K562 (cell line): ENCODE measurements at regions not wholly inside any gene's neighbourhood (a gene's known extent, or its start where the extent isn't known, plus 50 kb on each side); places are given as distances from the start of the nearest gene placed in this dataset.

Source experiments
- ATAC-seq: fragments of 200-7000 bp; cut with Tn5 transposase; 3 replicates; pipeline ENCODE4 v1.9.1; 2020; ENCODE audit warnings: moderate library complexity
- BruUV-seq: library from RNA; stranded (reverse); fragments of 400-500 nt; replicated peaks from 2 replicates; lab custom pipeline; 2021; lab: Mats Ljungman, UMichigan
- CTCF ChIA-PET: fragments of 300-600 bp; formaldehyde crosslinking; extraction: SDS; loops from one replicate; lab custom pipeline; 2021; ENCODE audit warnings: low intra/inter-chr PET ratio; lab: Yijun Ruan, JAX
- POLR2A ChIA-PET: fragments of 300-600, 350-650 bp; sonication (Branson Sonifier 250); formaldehyde crosslinking; extraction: SDS; loops from one replicate; lab custom pipeline; 2021; ENCODE audit warnings: antibody characterized with exemption, inconsistent platforms; lab: Yijun Ruan, JAX
- DNase-seq, 4 experiments: peaks; one replicate each; pipeline versions ENCODE4 v3.0.0 to v3.0.0-alpha.2; 2011 to 2018; ENCODE audit warnings: low spot score in 3 of 4, mixed read lengths in 3 of 4; ENCODE audit errors: extremely low read depth in 1 of 4
- FAIRE-seq: peaks from 2 replicates; lab custom pipeline; 2011; peaks lifted over from hg19 to GRCh38; lab: Jason Lieb, UNC
- H2AFZ ChIP-seq: 2 replicates; pipeline ENCODE4 v1.6.0; 2011; ENCODE audit warnings: low read depth, low read length, control low read depth, inconsistent platforms
- H3K27ac ChIP-seq: fragments of 200-600 bp; 3 replicates; pipeline ENCODE4 v1.8.0; 2011; ENCODE audit warnings: low read depth, mild to moderate bottlenecking, control low read depth, inconsistent platforms, low read length, moderate library complexity, mixed read lengths; ENCODE audit errors: extremely low read depth
- H3K27me3 ChIP-seq, 2 experiments: fragments of 300-600 bp in 1 of 2; 2 replicates in 1 of 2; 3 replicates in 1 of 2; pipeline versions ENCODE4 v1.6.0 to v1.8.0; 2011; ENCODE audit warnings: inconsistent platforms in 2 of 2, low read length in 2 of 2, mild to moderate bottlenecking in 1 of 2, mixed read lengths in 1 of 2, moderate library complexity in 1 of 2; ENCODE audit not compliant: control insufficient read depth in 2 of 2, insufficient read depth in 2 of 2
- H3K36me3 ChIP-seq: fragments of 300-600 bp; 3 replicates; pipeline ENCODE4 v1.8.0; 2011; ENCODE audit warnings: mild to moderate bottlenecking, low read length, inconsistent platforms; ENCODE audit not compliant: control insufficient read depth, insufficient read depth
- H3K4me1 ChIP-seq, 2 experiments: fragments of 200-600 bp in 1 of 2; replicated peaks in 1 of 2; 2 replicates in 1 of 2; 3 replicates in 1 of 2; pipeline versions ENCODE4 v1.5.1 to v1.8.0; 2011; ENCODE audit warnings: inconsistent platforms in 2 of 2, low read length in 2 of 2, mild to moderate bottlenecking in 1 of 2, mixed read lengths in 1 of 2, moderate library complexity in 1 of 2; ENCODE audit not compliant: control insufficient read depth in 2 of 2, insufficient read depth in 2 of 2
- H3K4me2 ChIP-seq: 2 replicates; pipeline ENCODE4 v1.6.1; 2011; ENCODE audit warnings: low read length, control low read depth, inconsistent platforms, mixed read lengths; ENCODE audit not compliant: insufficient read depth
- H3K4me3 ChIP-seq: fragments of 200-600 bp; sonication (generic), shearing (Covaris generic); 2 replicates; pipeline ENCODE4 v1.5.1; 2016; ENCODE audit warnings: control low read depth, inconsistent platforms
- H3K79me2 ChIP-seq: fragments of 200-600 bp; 3 replicates; pipeline ENCODE4 v1.8.0; 2011; ENCODE audit warnings: low read length, inconsistent platforms; ENCODE audit not compliant: control insufficient read depth, insufficient read depth
- H3K9ac ChIP-seq, 2 experiments: 2 replicates each; pipeline versions ENCODE4 v1.6.0 to v1.6.1; 2011; ENCODE audit warnings: low read depth in 2 of 2, low read length in 2 of 2, control low read depth in 1 of 2, inconsistent platforms in 1 of 2, mild to moderate bottlenecking in 1 of 2, mixed read lengths in 1 of 2; ENCODE audit not compliant: insufficient read depth in 1 of 2
- H3K9me1 ChIP-seq: one replicate; pipeline ENCODE4 v1.6.0; 2011; ENCODE audit warnings: inconsistent platforms, mild to moderate bottlenecking, low read length, moderate library complexity; ENCODE audit not compliant: control insufficient read depth, insufficient read depth
- H3K9me3 ChIP-seq: replicated peaks from 2 replicates; pipeline ENCODE4 v1.5.1; 2011; ENCODE audit warnings: low read depth, low read length, inconsistent platforms; ENCODE audit not compliant: control insufficient read depth, insufficient read depth
- H4K20me1 ChIP-seq: replicated peaks from 2 replicates; pipeline ENCODE4 v1.6.1; 2011; ENCODE audit warnings: low read length, inconsistent platforms, mixed read lengths; ENCODE audit not compliant: control insufficient read depth, insufficient read depth
- ASH1L ChIP-seq: fragments of 450-650 bp; IDR thresholded peaks from 2 replicates; pipeline ENCODE4 v1.6.1; 2018; ENCODE audit warnings: borderline replicate concordance, mild to moderate bottlenecking, low read depth; ENCODE audit not compliant: partially characterized antibody
- IRF2 ChIP-seq: sonication (generic); formaldehyde crosslinking; IDR thresholded peaks from 2 replicates; pipeline ENCODE4 v1.8.1; 2022; ENCODE audit warnings: mild to moderate bottlenecking, missing genetic modification reagents
- LEF1 ChIP-seq: fragments of 450-650 bp; IDR thresholded peaks from 2 replicates; pipeline ENCODE4 v1.6.1; 2016; ENCODE audit warnings: mild to moderate bottlenecking
- MYNN ChIP-seq, 2 experiments: sonication (generic); formaldehyde crosslinking in 1 of 2; IDR thresholded peaks; 2 replicates each; pipeline versions ENCODE4 v1.5.0 to v1.6.1; 2016 to 2020; ENCODE audit warnings: antibody characterized with exemption in 1 of 2, missing genetic modification reagents in 1 of 2
- PYGO2 ChIP-seq: fragments of 450-650 bp; IDR thresholded peaks from 2 replicates; pipeline ENCODE4 v1.6.1; 2016; ENCODE audit warnings: mild to moderate bottlenecking, missing genetic modification characterization, moderate library complexity, missing compliant biosample characterization
- RBM25 ChIP-seq: fragments of 200-400 bp; formaldehyde crosslinking; IDR thresholded peaks from 2 replicates; pipeline ENCODE4 v1.6.1; 2018; ENCODE audit warnings: low read length, low read depth, moderate library complexity; ENCODE audit not compliant: severe bottlenecking
- SMAD2 ChIP-seq: fragments of 150-350 bp; IDR thresholded peaks from 2 replicates; pipeline ENCODE4 v1.6.1; 2014; ENCODE audit warnings: low read depth, mild to moderate bottlenecking, low read length
- TBL1XR1 ChIP-seq, 2 experiments: IDR thresholded peaks; 2 replicates each; pipeline ENCODE4 v1.6.1; 2012; ENCODE audit warnings: improper control_type of control experiment in 2 of 2, low read length in 2 of 2, mild to moderate bottlenecking in 1 of 2
- WGBS: fragments of 100-300 bp; shearing (Covaris generic); methylation state at CpG from one replicate; pipeline ENCODE4 v1.1.6; 2016; ENCODE audit warnings: low coverage, mixed read lengths; ENCODE audit not compliant: insufficient coverage; ENCODE audit errors: missing lambda C conversion rate; 5-methylcytosine and 5-hydroxymethylcytosine counted together
- in situ Hi-C: fragments of 300-500 bp; cut with MboI; formaldehyde crosslinking; loops from 4 replicates; pipeline ENCODE4 v1.15.0; 2018; ENCODE audit warnings: inconsistent platforms, mixed read lengths
- intact Hi-C: fragments of 100-400 bp; cut with micrococcal nuclease; formaldehyde crosslinking; loops from 2 replicates; pipeline ENCODE4 v1.14.2; 2022
- TF ChIP-seq, protein P1 (sequence below): sonication (generic); formaldehyde crosslinking; IDR thresholded peaks from 2 replicates; pipeline ENCODE4 v1.8.0; 2022; ENCODE audit warnings: mild to moderate bottlenecking, missing genetic modification reagents

DNA sequence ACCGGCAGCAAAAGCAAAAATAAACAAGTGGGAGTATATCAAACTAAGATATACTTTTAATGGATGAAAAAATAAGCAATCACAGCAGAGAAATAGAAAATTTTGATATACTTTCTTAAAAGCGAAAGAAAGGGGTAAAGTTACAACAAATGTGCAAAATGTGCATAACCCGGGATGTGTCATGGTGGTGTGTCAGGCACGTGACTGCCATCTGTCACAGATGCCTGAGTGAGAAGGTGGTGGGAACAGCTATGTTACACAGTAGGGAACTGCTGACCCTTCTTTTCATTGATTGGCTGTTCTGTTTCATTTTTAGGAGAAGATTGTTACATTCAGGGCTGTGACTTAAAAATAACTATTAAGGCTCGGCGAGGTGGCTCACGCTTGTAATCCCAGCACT, 168.1 kb upstream of the PELI2 start:
- Histone ChIP-seq H3K4me3 (no peak overlapping the region), H3K9me3 (no peaks in the 10 kb centered on the region), H3K9ac (no peak overlapping the region), H3K27me3 (no peaks in the 10 kb centered on the region), H3K4me1 (no peaks in the 10 kb centered on the region), H3K36me3 (no peaks in the 10 kb centered on the region), H3K79me2 (no peaks in the 10 kb centered on the region), H3K9me1 (no peaks in the 10 kb centered on the region), H4K20me1 (no peaks in the 10 kb centered on the region), H3K4me2 (no peak overlapping the region), H2AFZ (no peak overlapping the region), H3K27ac (no peak overlapping the region)
- TF ChIP-seq PYGO2 (tag) (no peak), MYNN (IDR thresholded peaks at IDR 0.05) (no peak), MYNN (CRISPR knock-in tag; IDR thresholded peaks at IDR 0.05) (no peak), ASH1L (no peak), RBM25 (no peak), LEF1 (no peak), SMAD2 (no peak), TBL1XR1 (IDR thresholded peaks at IDR 0.05; ENCODE audit: low read length in 2 of 2) (no peak), IRF2 (CRISPR knock-in tag) (no peak)
- TF ChIP-seq, protein P1, sequence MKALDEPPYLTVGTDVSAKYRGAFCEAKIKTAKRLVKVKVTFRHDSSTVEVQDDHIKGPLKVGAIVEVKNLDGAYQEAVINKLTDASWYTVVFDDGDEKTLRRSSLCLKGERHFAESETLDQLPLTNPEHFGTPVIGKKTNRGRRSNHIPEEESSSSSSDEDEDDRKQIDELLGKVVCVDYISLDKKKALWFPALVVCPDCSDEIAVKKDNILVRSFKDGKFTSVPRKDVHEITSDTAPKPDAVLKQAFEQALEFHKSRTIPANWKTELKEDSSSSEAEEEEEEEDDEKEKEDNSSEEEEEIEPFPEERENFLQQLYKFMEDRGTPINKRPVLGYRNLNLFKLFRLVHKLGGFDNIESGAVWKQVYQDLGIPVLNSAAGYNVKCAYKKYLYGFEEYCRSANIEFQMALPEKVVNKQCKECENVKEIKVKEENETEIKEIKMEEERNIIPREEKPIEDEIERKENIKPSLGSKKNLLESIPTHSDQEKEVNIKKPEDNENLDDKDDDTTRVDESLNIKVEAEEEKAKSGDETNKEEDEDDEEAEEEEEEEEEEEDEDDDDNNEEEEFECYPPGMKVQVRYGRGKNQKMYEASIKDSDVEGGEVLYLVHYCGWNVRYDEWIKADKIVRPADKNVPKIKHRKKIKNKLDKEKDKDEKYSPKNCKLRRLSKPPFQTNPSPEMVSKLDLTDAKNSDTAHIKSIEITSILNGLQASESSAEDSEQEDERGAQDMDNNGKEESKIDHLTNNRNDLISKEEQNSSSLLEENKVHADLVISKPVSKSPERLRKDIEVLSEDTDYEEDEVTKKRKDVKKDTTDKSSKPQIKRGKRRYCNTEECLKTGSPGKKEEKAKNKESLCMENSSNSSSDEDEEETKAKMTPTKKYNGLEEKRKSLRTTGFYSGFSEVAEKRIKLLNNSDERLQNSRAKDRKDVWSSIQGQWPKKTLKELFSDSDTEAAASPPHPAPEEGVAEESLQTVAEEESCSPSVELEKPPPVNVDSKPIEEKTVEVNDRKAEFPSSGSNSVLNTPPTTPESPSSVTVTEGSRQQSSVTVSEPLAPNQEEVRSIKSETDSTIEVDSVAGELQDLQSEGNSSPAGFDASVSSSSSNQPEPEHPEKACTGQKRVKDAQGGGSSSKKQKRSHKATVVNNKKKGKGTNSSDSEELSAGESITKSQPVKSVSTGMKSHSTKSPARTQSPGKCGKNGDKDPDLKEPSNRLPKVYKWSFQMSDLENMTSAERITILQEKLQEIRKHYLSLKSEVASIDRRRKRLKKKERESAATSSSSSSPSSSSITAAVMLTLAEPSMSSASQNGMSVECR (CRISPR knock-in tag), result no peak
- ChIA-PET POLR2A (no interaction called here), CTCF (no interaction called here)
- BruUV-seq, result no TSS peak
- no peak for ATAC-seq
- FAIRE-seq, result no peak
- 2% methylated on average over 5 of the region's 7 CpGs for WGBS
- in situ Hi-C loops, result no loop called here
- no peak for DNase-seq
- intact Hi-C loops, result no loop called here
